ENCODE measurements at regions not wholly inside any gene's neighbourhood (a gene's known extent, or its start where the extent isn't known, plus 50 kb on each side); places are given as distances from the start of the nearest gene placed in this dataset.

GRCh38 chr1:164333387-164333786 lies 225.6 kb upstream of the PBX1 start:
- intact Hi-C loops (cut with DNase I), result no loop called here
- no peak for TF ChIP-seq POLR2A (IDR thresholded peaks at IDR 0.05)
- TF ChIP-seq, protein P1, sequence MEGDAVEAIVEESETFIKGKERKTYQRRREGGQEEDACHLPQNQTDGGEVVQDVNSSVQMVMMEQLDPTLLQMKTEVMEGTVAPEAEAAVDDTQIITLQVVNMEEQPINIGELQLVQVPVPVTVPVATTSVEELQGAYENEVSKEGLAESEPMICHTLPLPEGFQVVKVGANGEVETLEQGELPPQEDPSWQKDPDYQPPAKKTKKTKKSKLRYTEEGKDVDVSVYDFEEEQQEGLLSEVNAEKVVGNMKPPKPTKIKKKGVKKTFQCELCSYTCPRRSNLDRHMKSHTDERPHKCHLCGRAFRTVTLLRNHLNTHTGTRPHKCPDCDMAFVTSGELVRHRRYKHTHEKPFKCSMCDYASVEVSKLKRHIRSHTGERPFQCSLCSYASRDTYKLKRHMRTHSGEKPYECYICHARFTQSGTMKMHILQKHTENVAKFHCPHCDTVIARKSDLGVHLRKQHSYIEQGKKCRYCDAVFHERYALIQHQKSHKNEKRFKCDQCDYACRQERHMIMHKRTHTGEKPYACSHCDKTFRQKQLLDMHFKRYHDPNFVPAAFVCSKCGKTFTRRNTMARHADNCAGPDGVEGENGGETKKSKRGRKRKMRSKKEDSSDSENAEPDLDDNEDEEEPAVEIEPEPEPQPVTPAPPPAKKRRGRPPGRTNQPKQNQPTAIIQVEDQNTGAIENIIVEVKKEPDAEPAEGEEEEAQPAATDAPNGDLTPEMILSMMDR (IDR thresholded peaks at IDR 0.05), result no peak
- 48% methylated on average over 4 of the region's 5 CpGs for WGBS (ENCODE audit: insufficient coverage, low coverage, low lambda C conversion rate, missing lambda C conversion rate)

DNA sequence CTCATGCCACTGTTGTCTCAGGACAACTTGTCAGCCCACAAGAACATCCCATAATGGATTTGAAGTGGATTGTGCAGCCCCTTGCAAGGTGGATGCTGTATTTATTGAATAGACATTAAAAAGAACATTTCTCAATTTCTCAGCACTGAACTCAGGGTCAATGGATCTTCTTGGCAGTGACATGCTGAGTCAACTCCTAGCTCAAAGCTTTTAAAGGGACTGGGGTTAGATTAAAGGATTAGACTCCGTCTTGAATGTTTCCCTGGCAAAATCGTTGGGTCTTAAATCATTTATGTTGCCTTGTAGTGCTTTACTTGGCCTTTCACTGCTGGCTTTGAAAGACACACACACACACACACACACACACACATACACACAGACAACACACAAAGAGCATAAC lies 221.6 kb upstream of the PBX1 start:
- Histone ChIP-seq H3K4me3 (no peak overlapping the region), H3K27ac (no peak overlapping the region), H3K4me1 (no peaks in the 10 kb centered on the region), H3K27me3 (no peaks in the 10 kb centered on the region), H3K36me3 (no peaks in the 10 kb centered on the region), H3K9me3 (no peaks in the 10 kb centered on the region)
- DNase-seq, result no peak
- no peak for ATAC-seq
- intact Hi-C loops (cut with DNase I), result no loop called here
- 50% methylated on average over 2 of the region's 2 CpGs for WGBS (ENCODE audit: insufficient coverage, low coverage, low lambda C conversion rate, missing lambda C conversion rate)
- no peak for TF ChIP-seq POLR2A (IDR thresholded peaks at IDR 0.05)
- TF ChIP-seq, protein P1 (IDR thresholded peaks at IDR 0.05), result no peak

More at GRCh38 chr1:164333387-164333786, 225.6 kb upstream of the PBX1 start:
- no peak for ATAC-seq
- Histone ChIP-seq H3K36me3 (no peaks in the 10 kb centered on the region), H3K4me1 (no peaks in the 10 kb centered on the region), H3K27ac (no peak overlapping the region), H3K9me3 (no peaks in the 10 kb centered on the region), H3K27me3 (no peaks in the 10 kb centered on the region), H3K4me3 (no peak overlapping the region)
- DNase-seq, result no peak

GRCh38 chr1:164337885-164338284 lies 221.1 kb upstream of the PBX1 start:
- no peak for TF ChIP-seq POLR2A (IDR thresholded peaks at IDR 0.05)
- TF ChIP-seq, protein P1 (IDR thresholded peaks at IDR 0.05), result no peak
- intact Hi-C loops (cut with DNase I), result no loop called here
- H3K4me1 ChIP-seq, result no peaks in the 10 kb centered on the region
- no peak overlapping the region for H3K4me3 ChIP-seq
- WGBS (ENCODE audit: insufficient coverage, low coverage, low lambda C conversion rate, missing lambda C conversion rate), result 83% methylated on average over 1 of the region's 1 CpG
- no peak for ATAC-seq
- H3K27ac ChIP-seq, result no peak overlapping the region
- DNase-seq, result no peak
- no peaks in the 10 kb centered on the region for H3K9me3 ChIP-seq
- H3K36me3 ChIP-seq, result no peaks in the 10 kb centered on the region
- no peaks in the 10 kb centered on the region for H3K27me3 ChIP-seq

DNA sequence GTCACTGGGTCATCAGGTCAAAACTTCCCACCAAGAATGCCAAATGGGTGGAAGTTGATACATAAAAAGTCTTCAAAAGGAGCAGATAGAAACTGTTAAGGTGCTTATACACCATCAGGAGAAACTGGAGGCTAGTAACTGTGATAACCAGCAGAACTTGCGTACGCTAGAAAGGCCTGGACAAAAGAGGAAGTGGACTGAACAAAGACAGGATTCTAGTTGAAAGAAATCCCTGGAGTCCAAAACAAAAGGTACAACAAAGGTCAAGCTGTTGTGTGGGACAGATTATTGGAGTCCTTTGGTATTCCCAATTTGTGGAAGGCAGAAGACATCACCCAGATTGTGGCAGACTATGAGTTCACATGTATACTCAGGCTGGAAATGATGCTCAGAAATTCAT lies 215.8 kb upstream of the PBX1 start:
- Histone ChIP-seq H3K36me3 (no peaks in the 10 kb centered on the region), H3K27ac (no peak overlapping the region), H3K27me3 (no peaks in the 10 kb centered on the region), H3K4me3 (no peak overlapping the region), H3K9me3 (no peaks in the 10 kb centered on the region), H3K4me1 (no peaks in the 10 kb centered on the region)
- DNase-seq (no peak), ATAC-seq (no peak)
- 87% methylated on average over 2 of the region's 2 CpGs for WGBS (ENCODE audit: insufficient coverage, low coverage, low lambda C conversion rate, missing lambda C conversion rate)
- TF ChIP-seq POLR2A (IDR thresholded peaks at IDR 0.05), result no peak
- TF ChIP-seq, protein P1 (IDR thresholded peaks at IDR 0.05), result no peak
- intact Hi-C loops (cut with DNase I), result no loop called here

DNA sequence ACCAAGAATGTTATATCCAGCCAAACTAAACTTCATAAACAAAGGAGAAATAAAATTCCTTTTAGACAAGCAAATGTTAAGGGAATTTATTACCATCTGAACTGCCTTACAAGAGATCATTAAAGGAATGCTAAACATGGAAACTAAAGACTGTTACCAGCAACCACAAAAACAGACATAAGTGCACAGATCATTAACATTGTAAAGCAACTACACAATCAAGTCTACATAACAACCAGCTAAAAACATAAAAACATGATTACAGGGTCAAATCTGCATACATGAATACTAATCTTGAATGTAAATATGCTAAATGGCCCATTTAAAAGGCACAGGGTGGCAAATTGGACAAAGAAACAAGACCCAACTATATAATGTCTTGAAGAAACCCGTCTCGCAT lies 211.0 kb upstream of the PBX1 start:
- no peak for DNase-seq
- intact Hi-C loops (cut with DNase I), result no loop called here
- ATAC-seq, result no peak

More for the DNA sequence above, 211.0 kb upstream of the PBX1 start:
- TF ChIP-seq, protein P1 (IDR thresholded peaks at IDR 0.05), result no peak
- no peak for TF ChIP-seq POLR2A (IDR thresholded peaks at IDR 0.05)
- Histone ChIP-seq H3K9me3 (no peaks in the 10 kb centered on the region), H3K27ac (no peak overlapping the region), H3K27me3 (no peaks in the 10 kb centered on the region), H3K4me1 (no peaks in the 10 kb centered on the region), H3K4me3 (no peak overlapping the region), H3K36me3 (no peaks in the 10 kb centered on the region)
- WGBS (ENCODE audit: insufficient coverage, low coverage, low lambda C conversion rate, missing lambda C conversion rate), result 75% methylated on average over 2 of the region's 2 CpGs

All from right lobe of liver (tissue), 6 donors.